ENCODE measurements at regions not wholly inside any gene's neighbourhood (a gene's known extent, or its start where the extent isn't known, plus 50 kb on each side); places are given as distances from the start of the nearest gene placed in this dataset.
"Not testable (repeated sequence)": the region's sequence is repeated elsewhere in the genome, so short reads cannot be mapped to it uniquely, and the experiment has no call there.

DNA sequence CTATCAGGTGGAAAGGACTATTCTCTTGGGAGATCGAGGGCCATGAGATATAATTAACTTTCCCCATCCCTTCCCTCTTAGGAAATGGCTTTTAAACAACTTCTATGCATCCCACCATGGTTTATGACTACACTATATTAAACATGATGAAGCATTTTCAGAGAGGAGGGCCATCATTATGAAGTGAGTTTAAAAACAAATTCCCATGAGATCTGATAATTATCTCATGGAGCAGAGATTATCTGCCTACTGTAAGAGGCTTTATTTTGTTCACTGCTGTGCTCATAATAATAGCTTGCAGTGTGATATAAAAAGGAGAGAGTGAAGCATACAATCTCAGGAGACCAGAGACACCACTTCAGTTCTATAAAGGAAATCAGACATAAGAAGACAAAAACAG lies 330.5 kb upstream of the ZFP42 start:
- no peaks in the 10 kb centered on the region for H3K9me3 ChIP-seq (ENCODE audit: control insufficient read depth, insufficient read depth, low read length)
- H3K4me3 ChIP-seq (ENCODE audit: low read length) = no peak overlapping the region
- H3K27ac ChIP-seq (ENCODE audit: low read length) = no peak overlapping the region
- H3K4me1 ChIP-seq (ENCODE audit: control insufficient read depth, insufficient read depth, low read length) = no peaks in the 10 kb centered on the region
- WGBS (ENCODE audit: insufficient coverage, insufficient read length) = no CpG with 5 or more reads among the region's 1 CpG
- no peak for DNase-seq (ENCODE audit: low read depth, low spot score)
- no peaks in the 10 kb centered on the region for H3K36me3 ChIP-seq (ENCODE audit: control insufficient read depth, insufficient read depth, low read length)
- H3K27me3 ChIP-seq (ENCODE audit: control insufficient read depth, insufficient read depth, low read length) = no peaks in the 10 kb centered on the region

DNA sequence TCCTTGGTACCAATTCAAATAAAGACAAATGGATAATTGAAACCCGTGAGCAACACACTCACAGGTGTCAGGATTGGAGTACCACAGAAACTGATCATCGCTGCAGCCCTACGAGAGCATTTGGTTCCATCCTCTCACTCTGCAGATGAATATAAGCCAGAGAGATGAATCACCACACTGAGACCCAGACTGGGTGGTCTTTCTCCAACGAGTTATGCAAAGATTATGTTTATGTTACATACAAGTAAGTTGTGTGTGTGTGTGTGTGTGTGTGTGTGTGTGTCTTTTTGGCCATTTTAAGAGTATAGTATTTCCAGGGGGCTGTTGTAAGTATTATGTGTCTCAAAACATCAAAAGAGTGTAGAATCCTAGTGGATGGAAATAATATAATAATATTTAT lies 329.5 kb upstream of the ZFP42 start:
- WGBS (ENCODE audit: insufficient coverage, insufficient read length) = no CpG with 5 or more reads among the region's 4 CpGs
- H3K9me3 ChIP-seq (ENCODE audit: control insufficient read depth, insufficient read depth, low read length) = no peaks in the 10 kb centered on the region
- H3K4me3 ChIP-seq (ENCODE audit: low read length) = no peak overlapping the region
- DNase-seq (ENCODE audit: low read depth, low spot score) = no peak
- no peaks in the 10 kb centered on the region for H3K27me3 ChIP-seq (ENCODE audit: control insufficient read depth, insufficient read depth, low read length)
- no peaks in the 10 kb centered on the region for H3K36me3 ChIP-seq (ENCODE audit: control insufficient read depth, insufficient read depth, low read length)
- no peaks in the 10 kb centered on the region for H3K4me1 ChIP-seq (ENCODE audit: control insufficient read depth, insufficient read depth, low read length)
- no peak overlapping the region for H3K27ac ChIP-seq (ENCODE audit: low read length)

DNA sequence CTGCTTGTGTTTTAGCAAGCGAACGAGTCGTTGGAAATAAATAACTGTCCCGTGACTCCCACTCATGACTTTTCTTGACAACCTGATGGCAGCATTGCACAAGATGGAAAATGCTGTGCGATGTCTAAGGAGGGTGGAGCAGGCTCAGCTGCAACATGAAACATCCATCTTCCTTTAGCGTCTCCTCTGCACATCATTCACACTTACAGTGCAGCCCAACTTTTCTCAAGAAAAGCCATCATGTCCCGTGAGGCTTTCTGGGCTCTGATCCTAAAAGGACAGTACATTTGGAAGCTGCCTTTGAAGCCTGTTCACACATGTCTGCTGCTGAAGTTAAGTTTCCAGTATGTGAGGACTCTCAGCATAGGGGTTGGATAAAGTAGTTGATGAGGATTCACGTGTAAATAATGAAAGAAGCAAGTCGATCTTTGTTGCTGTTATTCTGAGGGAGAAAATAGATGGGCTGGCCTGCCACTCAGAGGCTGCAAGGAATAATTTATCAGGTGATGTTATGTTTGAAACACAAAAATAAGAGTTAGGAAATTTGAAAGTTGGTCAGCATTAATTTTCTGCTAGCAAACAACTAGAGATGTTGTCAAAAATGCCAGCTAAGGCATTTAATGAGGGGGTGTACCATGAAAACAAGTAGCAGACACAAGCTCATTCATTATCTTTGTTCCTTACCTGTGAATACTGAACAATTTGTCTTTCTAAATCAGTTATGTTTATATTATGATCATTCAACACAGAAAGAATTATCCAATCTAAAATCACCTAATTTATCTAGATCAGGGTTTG lies 328.7 kb upstream of the ZFP42 start:
- no peak for DNase-seq (ENCODE audit: low read depth, low spot score)
- no peak overlapping the region for H3K27ac ChIP-seq (ENCODE audit: low read length)
- no CpG with 5 or more reads among the region's 9 CpGs for WGBS (ENCODE audit: insufficient coverage, insufficient read length)
- no peak overlapping the region for H3K4me3 ChIP-seq (ENCODE audit: low read length)
- no peaks in the 10 kb centered on the region for H3K9me3 ChIP-seq (ENCODE audit: control insufficient read depth, insufficient read depth, low read length)
- no peaks in the 10 kb centered on the region for H3K4me1 ChIP-seq (ENCODE audit: control insufficient read depth, insufficient read depth, low read length)
- no peaks in the 10 kb centered on the region for H3K27me3 ChIP-seq (ENCODE audit: control insufficient read depth, insufficient read depth, low read length)
- no peaks in the 10 kb centered on the region for H3K36me3 ChIP-seq (ENCODE audit: control insufficient read depth, insufficient read depth, low read length)

DNA sequence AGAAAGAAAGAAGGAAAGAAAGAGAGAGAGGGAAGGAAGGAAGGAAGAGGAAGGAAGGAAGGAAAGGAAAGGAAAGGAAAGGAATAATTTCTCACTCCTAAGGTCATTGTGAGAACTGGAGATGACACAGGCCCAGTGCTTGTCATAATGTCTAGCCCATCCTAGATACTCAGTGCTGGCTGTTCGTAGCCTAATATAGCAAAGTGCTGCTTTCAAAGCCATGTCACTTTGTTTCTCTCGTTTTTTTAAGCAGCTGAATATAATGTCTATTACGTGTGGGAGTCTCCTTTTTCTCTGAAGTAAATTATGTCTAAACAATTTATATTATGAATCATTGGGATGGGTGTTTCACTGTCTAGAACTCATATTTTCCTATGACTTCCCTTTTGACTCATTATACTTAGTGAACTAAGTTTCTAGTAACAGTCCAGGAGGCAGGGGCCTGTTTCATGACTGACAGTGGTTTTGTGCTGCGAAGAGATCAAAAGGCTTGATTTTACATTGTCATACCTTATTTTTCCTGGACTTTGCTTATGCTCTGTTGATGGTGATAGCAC lies 327.0 kb upstream of the ZFP42 start:
- DNase-seq (ENCODE audit: low read depth, low spot score) = no peak
- WGBS (ENCODE audit: insufficient coverage, insufficient read length) = no CpG with 5 or more reads among the region's 4 CpGs

DNA sequence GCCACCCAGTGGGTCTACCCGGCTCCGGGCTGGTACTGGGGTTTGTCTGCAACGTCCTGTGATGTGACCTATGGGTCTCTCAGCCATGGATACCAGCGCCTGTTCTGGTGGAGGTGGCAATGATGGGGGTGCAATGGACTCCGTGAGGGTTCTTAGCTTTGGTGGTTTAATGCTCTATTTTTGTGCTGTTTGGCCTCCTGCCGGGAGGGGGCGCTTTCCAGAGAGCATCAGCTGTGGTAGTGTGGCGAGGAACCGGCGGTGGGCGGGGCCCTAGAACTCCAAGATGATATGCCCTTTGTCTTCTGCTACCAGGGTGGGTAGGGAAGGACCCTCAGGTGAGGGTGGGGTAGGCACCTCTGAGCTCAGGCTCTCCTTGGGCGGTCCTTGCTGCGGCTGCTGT lies 324.1 kb upstream of the ZFP42 start:
- not testable (repeated sequence) for H3K36me3 ChIP-seq (ENCODE audit: control insufficient read depth, insufficient read depth, low read length); DNase-seq (ENCODE audit: low read depth, low spot score); H3K27me3 ChIP-seq (ENCODE audit: control insufficient read depth, insufficient read depth, low read length); H3K9me3 ChIP-seq (ENCODE audit: control insufficient read depth, insufficient read depth, low read length); H3K4me1 ChIP-seq (ENCODE audit: control insufficient read depth, insufficient read depth, low read length); H3K27ac ChIP-seq (ENCODE audit: low read length); H3K4me3 ChIP-seq (ENCODE audit: low read length)
- no CpG with 5 or more reads among the region's 13 CpGs for WGBS (ENCODE audit: insufficient coverage, insufficient read length)

More for the DNA sequence above, 327.0 kb upstream of the ZFP42 start:
- Histone ChIP-seq H3K27ac (ENCODE audit: low read length) (no peak overlapping the region), H3K4me1 (ENCODE audit: control insufficient read depth, insufficient read depth, low read length) (no peaks in the 10 kb centered on the region), H3K27me3 (ENCODE audit: control insufficient read depth, insufficient read depth, low read length) (no peaks in the 10 kb centered on the region), H3K36me3 (ENCODE audit: control insufficient read depth, insufficient read depth, low read length) (no peaks in the 10 kb centered on the region), H3K4me3 (ENCODE audit: low read length) (no peak overlapping the region), H3K9me3 (ENCODE audit: control insufficient read depth, insufficient read depth, low read length) (no peaks in the 10 kb centered on the region)

DNA sequence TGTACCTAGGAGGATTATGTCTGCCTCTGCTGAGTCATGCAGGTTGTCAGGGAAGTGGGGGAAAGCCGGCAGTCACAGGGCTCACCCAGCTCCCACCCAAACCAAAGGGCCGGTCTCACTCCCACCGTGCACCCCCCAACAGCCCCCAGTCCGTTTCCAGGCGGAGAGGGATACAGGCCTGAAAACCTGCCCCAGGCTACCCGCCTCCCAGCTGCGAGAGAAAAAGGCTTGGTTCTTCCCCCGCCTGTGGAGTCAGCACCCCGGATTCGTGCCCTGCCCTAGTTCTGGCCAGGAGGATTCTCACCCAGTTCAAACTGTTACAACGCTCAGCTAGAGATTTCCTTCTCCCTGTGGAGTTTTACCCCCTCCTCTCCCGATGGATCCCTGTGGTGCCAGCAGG lies 323.6 kb upstream of the ZFP42 start:
- H3K27me3 ChIP-seq (ENCODE audit: control insufficient read depth, insufficient read depth, low read length); H3K4me3 ChIP-seq (ENCODE audit: low read length); H3K36me3 ChIP-seq (ENCODE audit: control insufficient read depth, insufficient read depth, low read length); H3K9me3 ChIP-seq (ENCODE audit: control insufficient read depth, insufficient read depth, low read length); H3K27ac ChIP-seq (ENCODE audit: low read length); DNase-seq (ENCODE audit: low read depth, low spot score); H3K4me1 ChIP-seq (ENCODE audit: control insufficient read depth, insufficient read depth, low read length): not testable (repeated sequence)
- WGBS (ENCODE audit: insufficient coverage, insufficient read length) = no CpG with 5 or more reads among the region's 12 CpGs

DNA sequence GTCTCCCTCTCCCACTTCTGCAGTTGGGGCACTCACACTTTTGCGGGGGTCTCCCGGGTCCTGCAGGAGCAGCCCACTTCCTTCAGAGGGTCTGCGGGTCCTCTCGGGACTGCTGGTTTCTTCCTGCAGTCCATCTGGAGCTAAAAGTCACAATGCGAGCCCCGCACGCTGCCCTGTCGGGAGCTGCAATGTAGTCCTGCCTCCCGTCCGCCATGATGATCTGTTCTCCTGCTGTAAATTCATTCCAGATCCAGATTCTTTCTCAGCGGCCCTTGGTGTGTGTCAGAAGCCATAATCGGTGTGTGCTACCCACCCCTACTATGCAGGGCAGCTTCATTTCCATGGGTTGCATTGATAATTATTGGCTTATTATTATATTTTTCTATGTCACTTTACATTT lies 323.0 kb upstream of the ZFP42 start:
- H3K36me3 ChIP-seq (ENCODE audit: control insufficient read depth, insufficient read depth, low read length); DNase-seq (ENCODE audit: low read depth, low spot score); H3K4me1 ChIP-seq (ENCODE audit: control insufficient read depth, insufficient read depth, low read length); H3K4me3 ChIP-seq (ENCODE audit: low read length); H3K27me3 ChIP-seq (ENCODE audit: control insufficient read depth, insufficient read depth, low read length); H3K27ac ChIP-seq (ENCODE audit: low read length); H3K9me3 ChIP-seq (ENCODE audit: control insufficient read depth, insufficient read depth, low read length): not testable (repeated sequence)
- no CpG with 5 or more reads among the region's 12 CpGs for WGBS (ENCODE audit: insufficient coverage, insufficient read length)

DNA sequence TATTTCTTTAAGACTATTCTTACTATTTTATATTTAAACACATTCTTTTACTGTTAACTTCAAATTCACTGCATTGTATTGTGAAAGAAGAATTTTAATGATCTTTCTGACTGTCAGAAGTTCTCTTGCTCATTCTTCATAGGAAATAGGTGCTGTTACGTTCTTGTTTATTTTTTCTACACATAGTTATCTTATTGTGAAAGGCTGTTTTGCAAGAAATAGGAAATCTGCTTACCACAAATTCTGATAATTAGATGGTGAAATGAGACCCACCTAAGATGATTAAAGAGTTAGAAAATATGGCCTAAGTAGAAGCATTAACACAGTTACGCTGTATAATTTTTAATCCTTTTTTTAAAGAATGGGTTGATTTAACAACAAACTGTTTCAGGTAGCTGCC lies 316.1 kb upstream of the ZFP42 start:
- Histone ChIP-seq H3K9me3 (ENCODE audit: control insufficient read depth, insufficient read depth, low read length) (no peaks in the 10 kb centered on the region), H3K27ac (ENCODE audit: low read length) (no peak overlapping the region), H3K27me3 (ENCODE audit: control insufficient read depth, insufficient read depth, low read length) (no peaks in the 10 kb centered on the region), H3K4me3 (ENCODE audit: low read length) (no peak overlapping the region), H3K4me1 (ENCODE audit: control insufficient read depth, insufficient read depth, low read length) (no peaks in the 10 kb centered on the region), H3K36me3 (ENCODE audit: control insufficient read depth, insufficient read depth, low read length) (no peaks in the 10 kb centered on the region)
- no CpG with 5 or more reads among the region's 2 CpGs for WGBS (ENCODE audit: insufficient coverage, insufficient read length)
- DNase-seq (ENCODE audit: low read depth, low spot score) = no peak

DNA sequence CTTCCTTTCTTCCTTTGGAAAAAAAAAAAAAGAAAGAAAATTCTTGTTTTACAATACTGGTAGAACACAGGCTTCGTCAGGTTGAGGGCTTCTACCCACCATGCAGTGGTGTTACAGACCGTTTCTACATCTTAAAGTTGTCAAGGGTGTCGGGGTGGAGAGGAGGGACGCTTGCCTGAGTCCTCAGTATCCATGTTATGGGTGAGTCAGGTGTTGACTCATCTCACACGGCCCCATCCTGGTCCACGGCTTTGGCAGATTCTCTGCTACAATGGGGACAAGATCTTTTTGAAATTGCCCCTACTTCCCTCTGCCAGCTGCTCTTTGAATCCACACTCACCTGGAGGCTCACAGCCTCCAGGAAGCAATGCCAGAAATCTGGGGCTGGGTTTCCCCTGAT lies 310.3 kb upstream of the ZFP42 start:
- H3K27ac ChIP-seq (ENCODE audit: low read length) = no peak overlapping the region
- H3K27me3 ChIP-seq (ENCODE audit: control insufficient read depth, insufficient read depth, low read length) = no peaks in the 10 kb centered on the region
- no CpG with 5 or more reads among the region's 6 CpGs for WGBS (ENCODE audit: insufficient coverage, insufficient read length)
- DNase-seq (ENCODE audit: low read depth, low spot score) = no peak
- no peaks in the 10 kb centered on the region for H3K4me1 ChIP-seq (ENCODE audit: control insufficient read depth, insufficient read depth, low read length)
- H3K4me3 ChIP-seq (ENCODE audit: low read length) = no peak overlapping the region
- H3K9me3 ChIP-seq (ENCODE audit: control insufficient read depth, insufficient read depth, low read length) = no peaks in the 10 kb centered on the region
- no peaks in the 10 kb centered on the region for H3K36me3 ChIP-seq (ENCODE audit: control insufficient read depth, insufficient read depth, low read length)

DNA sequence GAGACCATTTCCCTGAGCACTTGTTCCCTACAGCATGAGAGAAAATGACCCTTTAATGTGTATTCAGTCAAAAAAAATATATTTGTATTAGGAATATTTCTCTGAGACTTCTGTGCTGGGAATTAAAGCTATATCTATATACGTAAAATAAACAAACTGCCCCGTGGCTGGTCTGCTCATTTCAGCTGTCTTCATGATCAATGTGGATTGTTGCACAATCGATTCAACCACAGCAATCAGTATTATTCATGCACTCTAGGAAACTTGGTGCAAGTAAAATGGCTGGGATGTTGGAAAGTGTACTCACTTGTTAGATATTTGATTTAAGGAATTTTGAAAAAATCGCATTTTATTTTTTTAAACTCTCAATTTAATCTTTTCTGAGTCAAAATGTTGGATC lies 307.9 kb upstream of the ZFP42 start:
- no peaks in the 10 kb centered on the region for H3K9me3 ChIP-seq (ENCODE audit: control insufficient read depth, insufficient read depth, low read length)
- H3K4me3 ChIP-seq (ENCODE audit: low read length) = no peak overlapping the region
- no peaks in the 10 kb centered on the region for H3K36me3 ChIP-seq (ENCODE audit: control insufficient read depth, insufficient read depth, low read length)
- no peaks in the 10 kb centered on the region for H3K4me1 ChIP-seq (ENCODE audit: control insufficient read depth, insufficient read depth, low read length)
- H3K27ac ChIP-seq (ENCODE audit: low read length) = no peak overlapping the region
- WGBS (ENCODE audit: insufficient coverage, insufficient read length) = no CpG with 5 or more reads among the region's 4 CpGs
- DNase-seq (ENCODE audit: low read depth, low spot score) = no peak
- no peaks in the 10 kb centered on the region for H3K27me3 ChIP-seq (ENCODE audit: control insufficient read depth, insufficient read depth, low read length)

DNA sequence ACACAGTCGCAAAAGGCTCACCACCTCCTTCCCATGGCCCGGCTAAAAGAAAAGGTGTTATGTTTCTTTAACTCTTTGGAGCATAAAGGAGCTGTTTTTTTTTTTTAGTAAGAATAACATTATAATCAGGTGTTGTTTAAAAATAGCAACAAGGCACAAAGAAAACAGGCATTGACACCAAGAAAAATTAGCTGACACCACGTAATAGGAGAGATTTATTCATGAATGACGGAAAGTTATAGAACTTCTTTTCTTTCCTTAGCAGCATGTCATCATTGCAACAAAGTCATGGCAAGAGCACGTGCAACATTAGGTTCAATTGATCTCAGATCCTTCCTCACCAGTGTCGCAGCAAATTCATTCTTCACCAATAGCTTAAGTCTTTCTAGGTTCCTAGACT lies 302.9 kb upstream of the ZFP42 start:
- DNase-seq (ENCODE audit: low read depth, low spot score) = no peak
- H3K27ac ChIP-seq (ENCODE audit: low read length) = no peak overlapping the region
- no peaks in the 10 kb centered on the region for H3K9me3 ChIP-seq (ENCODE audit: control insufficient read depth, insufficient read depth, low read length)
- whole genome bisulfite sequencing (ENCODE audit: insufficient coverage, insufficient read length) = no CpG with 5 or more reads among the region's 6 CpGs
- H3K4me1 ChIP-seq (ENCODE audit: control insufficient read depth, insufficient read depth, low read length) = no peaks in the 10 kb centered on the region
- no peaks in the 10 kb centered on the region for H3K36me3 ChIP-seq (ENCODE audit: control insufficient read depth, insufficient read depth, low read length)
- no peak overlapping the region for H3K4me3 ChIP-seq (ENCODE audit: low read length)
- H3K27me3 ChIP-seq (ENCODE audit: control insufficient read depth, insufficient read depth, low read length) = no peaks in the 10 kb centered on the region

Measured in iPS DF 6.9 (cell line).